GM19397 (cell line): ENCODE measurements at regions not wholly inside any gene's neighbourhood (a gene's known extent, or its start where the extent isn't known, plus 50 kb on each side); places are given as distances from the start of the nearest gene placed in this dataset.
"Not testable (repeated sequence)": the region's sequence is repeated elsewhere in the genome, so short reads cannot be mapped to it uniquely, and the experiment has no call there.

Experiments used
- ATAC-seq: cut with Tn5 transposase; IDR thresholded peaks from one replicate; pipeline ENCODE4 v1.9.1; 2021; ENCODE audit warnings: mild to moderate bottlenecking, moderate library complexity; ENCODE audit not compliant: unreplicated experiment

DNA sequence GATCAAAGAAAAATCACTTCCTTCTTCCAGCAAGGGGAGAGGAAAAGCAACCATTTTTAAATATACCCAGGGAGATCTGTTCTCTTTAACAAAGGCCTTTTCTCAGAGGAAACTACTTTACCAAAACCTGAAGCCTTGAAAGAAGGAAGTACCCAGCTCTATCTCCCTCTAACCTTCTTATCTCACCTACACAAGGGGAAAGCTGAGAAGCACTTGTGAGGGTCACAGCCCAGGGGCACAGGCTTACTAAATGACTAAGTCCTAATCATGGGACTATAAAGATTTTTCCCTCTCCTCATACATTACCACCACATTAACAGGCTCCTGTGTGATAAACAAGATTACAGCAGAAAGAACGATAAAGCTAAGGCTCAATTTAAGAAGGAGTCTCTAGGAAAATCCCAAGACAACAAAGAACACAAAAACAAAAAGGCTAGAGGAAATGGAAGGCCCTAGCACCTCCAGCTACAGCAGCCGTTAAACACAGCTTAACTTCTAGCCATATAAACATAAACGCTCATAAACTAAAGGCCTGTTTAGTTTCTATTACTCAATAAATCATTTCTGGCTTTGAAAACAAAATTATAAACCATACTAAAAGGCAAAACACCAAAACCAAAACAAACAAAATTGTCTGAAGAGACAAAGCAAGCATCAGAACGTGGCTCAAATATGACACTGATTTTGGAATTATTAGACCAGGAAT lies 284.9 kb upstream of the ECI2 start:
- ATAC-seq, result no peak

DNA sequence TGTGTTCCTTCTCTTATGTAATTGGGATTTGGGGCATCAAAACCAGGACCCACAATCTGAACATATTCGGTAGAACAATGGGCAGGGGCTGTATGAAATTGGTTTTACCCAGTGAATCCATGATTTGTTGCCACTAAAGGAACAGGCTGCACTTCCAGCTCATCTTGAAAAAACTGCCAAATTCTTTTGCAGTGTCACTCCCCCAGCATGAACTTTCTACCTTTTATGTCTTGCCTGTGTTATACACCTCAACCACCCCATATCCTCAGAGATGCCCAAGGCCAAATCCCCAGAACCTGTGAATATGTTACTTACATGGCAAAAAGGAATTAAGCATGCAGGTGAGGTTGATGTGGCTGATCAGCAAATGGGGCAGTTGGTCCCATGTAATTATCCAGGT lies 280.2 kb upstream of the ECI2 start:
- ATAC-seq, result no peak

DNA sequence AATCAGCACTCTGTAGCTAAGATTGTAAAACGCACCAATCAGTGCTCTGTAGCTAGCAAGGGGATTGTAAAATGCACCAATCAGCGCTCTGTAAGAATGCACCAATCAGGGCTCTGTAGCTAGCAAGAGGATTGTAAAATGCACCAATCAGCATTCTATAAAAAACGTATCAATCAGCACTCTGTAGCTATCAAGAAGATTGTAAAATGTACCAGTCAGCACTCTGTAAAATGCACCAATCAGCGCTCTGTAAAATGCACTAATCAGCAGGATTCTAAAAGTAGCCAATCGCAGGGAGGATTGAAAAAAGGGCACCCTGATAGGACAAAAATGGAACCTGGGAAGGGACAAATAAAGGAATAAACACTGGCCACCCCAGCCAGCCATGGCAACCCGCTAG lies 278.7 kb upstream of the ECI2 start:
- not testable (repeated sequence) for ATAC-seq

DNA sequence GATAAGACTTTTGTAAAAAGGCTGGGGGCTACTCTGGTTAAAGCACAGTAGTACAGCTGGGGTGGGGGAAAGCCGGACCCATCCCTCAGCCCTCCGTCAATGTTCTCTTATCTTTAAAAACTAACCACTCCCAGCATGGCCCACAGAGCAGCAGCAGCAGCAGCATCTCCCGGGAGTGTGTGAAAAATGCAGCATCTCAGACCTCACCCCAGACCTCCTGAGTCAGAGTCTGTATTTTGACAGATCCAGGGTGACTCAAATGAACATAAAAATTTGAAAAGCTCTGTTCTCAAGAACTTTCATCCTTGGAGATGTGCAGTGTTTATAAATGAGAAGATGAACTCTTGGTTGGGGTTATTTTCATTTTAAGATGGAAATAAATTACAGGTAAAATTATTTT lies 277.7 kb upstream of the ECI2 start:
- ATAC-seq, result no peak

DNA sequence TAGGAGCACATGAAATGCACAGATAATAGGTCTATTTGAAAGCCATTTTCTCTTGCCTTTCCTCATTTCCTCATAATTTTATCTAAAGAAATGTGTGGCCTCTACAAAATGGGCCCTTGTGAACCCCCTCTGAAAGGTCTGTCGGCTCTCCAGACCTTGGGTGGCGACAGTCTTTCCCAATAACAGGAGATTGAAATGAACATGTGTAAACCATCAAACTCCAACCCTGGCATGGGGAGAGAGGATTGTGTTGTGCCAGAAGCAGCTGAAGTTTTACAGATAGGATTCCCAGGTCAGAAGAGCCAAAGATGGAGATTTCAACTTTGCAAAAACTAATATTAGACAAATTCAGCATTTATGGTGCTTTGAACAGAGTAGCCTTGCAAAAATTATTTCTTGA lies 277.1 kb upstream of the ECI2 start:
- no peak for ATAC-seq

DNA sequence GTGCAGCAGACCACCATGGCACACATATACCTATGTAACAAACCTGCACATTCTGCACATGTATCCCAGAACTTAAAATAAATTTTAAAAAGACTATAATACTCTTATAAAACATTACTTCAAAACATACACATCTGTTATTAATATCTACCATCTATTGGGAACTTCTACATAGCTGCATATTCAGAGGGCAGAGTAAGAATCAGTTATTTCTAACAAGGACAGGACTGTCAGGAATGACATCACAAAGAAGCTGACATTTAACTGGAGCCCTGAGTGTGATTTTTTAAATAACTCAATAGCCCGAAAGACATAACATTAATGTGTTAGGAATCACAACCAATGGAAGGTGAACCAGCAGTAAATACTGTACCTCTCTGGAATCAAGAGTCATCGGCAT lies 276.7 kb upstream of the ECI2 start:
- ATAC-seq, result no peak

DNA sequence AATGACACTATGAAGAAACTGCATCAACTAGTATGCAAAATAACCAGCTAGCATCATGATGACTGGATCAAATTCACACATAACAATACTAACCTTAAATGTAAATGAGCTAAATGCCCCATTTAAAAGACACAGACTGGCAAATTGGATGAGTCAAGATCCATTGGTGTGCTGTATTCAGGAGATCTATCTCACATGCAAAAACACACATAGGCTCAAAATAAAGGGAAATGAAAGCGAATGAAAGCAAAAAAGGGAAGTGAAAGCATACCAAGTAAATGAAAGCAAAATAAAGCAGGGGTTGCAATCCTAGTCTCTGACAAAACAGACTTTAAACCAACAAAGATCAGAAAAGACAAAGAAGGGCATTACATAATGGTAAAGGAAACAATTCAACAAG lies 272.3 kb upstream of the ECI2 start:
- ATAC-seq, result peak; percentile 93

DNA sequence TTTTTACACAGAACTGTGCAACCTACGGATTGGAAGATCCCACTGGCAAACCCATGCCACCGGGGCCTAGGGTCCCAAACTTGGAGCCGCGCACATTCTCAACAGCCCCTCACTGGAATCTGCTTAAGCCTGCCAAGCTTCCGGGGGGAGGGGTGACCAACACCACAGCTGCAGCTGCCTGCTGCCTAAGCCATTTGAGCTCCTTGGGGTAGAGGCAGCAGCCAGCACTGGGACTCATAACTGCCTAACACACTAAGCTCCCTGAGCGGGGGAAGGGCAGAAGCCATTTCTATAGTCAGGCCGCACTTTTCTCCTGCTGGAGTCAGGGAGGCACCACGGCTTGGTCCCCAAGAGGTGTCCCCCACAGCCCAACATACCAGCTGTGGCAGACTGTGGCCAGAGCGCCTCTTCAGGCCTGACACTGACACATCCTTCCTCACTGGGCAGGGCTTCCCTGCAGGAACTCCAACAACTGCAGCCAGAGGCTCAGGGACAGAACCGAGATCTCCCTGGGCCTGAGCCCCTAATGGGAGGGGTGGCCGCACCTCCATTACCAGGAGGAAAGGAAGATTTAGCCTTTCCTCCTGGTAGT lies 270.3 kb upstream of the ECI2 start:
- no peak for ATAC-seq

DNA sequence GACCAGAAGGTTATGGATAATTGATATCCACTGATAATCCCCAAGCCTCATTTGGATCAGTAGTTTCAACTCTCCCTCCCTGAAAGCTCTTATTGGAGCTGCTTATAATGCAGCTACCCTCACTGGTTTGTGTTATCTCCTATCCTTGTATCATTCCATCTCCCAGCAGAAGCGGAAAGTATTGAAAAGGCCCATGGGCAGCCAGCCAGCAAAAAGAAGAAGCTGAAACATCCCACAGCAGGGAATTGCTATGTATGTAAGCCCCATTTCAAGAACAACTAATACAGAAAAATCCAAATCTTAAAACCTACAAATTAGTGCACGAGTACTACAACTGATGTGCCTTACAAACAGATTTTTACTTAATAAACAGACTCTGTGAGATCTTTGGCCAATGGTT lies 269.0 kb upstream of the ECI2 start:
- no peak for ATAC-seq

DNA sequence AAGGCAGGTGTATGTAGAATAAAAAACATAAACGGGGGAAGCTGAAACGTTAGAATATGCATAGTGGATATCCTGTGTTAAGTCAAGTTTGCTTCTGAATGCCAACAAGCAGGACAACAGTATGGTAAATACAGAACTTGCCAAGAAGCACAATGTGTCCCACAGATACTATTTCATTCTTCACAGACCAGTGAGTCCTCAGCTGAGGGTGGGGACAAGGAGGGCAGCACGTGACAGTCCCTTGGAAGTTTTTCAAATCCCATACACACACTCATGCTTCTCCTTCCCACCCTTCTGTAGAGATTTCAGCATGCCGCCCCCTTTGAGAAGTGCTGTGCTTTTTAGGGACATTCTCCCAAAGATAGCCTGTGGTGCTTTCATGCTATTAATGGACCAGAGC lies 268.5 kb upstream of the ECI2 start:
- no peak for ATAC-seq

DNA sequence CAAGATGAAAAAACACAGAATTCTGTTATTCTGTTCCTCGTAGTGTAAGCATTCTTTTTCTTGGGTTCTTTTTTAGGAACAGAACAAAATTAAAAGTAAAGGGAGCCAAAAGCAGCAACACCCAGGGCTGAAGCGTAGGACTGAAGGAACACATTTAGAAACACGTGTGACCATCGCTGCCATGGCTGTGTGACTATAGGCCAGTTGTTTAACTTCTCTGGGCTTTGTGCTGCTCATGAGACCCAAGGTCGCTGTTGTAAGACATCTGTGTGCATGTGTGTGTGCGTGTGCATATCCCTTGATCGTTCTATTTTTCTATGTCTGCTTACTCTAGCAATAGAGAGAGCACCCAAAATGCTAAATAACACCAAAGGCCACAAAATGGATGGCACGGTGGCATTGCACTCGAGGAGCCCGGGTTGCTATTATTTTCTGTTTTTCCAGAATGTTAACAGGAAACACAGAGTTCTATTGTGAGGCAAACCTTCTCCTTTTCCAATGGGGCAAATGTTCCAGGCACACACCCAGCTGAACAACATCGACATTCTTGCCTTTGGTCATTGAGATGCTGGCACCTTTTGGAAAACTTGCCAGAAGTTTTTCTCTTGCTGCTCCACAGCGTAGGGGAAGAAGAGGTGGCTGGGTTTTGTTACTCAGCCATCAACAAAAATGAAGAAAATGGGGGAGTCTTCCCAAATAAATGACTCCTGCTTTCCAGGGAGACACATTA lies 267.8 kb upstream of the ECI2 start:
- ATAC-seq, result no peak

DNA sequence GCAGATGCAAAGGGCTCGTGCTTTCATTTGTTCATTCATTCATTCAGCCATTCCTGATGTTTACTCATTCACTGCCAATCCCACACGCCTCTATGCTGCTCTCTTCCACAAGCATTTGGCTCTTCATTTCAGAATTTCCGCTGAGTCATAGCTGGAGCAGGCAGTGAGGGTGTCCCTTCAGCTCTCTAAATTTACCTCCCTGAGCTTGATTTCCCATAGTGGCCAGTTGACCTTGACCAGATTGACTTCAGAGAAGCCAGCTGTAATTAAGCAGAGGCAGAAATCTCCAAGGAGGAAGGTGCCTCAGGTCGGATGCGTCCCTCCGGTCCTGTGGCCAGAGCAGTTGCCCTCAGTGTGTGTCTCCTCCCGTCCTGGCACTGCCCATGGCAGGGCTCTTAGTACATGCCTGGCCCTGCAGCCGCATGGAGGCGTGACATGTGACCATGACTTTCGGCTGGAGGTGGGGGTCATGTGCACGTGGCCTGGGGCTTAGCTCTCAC lies 267.2 kb upstream of the ECI2 start:
- ATAC-seq, result no peak

DNA sequence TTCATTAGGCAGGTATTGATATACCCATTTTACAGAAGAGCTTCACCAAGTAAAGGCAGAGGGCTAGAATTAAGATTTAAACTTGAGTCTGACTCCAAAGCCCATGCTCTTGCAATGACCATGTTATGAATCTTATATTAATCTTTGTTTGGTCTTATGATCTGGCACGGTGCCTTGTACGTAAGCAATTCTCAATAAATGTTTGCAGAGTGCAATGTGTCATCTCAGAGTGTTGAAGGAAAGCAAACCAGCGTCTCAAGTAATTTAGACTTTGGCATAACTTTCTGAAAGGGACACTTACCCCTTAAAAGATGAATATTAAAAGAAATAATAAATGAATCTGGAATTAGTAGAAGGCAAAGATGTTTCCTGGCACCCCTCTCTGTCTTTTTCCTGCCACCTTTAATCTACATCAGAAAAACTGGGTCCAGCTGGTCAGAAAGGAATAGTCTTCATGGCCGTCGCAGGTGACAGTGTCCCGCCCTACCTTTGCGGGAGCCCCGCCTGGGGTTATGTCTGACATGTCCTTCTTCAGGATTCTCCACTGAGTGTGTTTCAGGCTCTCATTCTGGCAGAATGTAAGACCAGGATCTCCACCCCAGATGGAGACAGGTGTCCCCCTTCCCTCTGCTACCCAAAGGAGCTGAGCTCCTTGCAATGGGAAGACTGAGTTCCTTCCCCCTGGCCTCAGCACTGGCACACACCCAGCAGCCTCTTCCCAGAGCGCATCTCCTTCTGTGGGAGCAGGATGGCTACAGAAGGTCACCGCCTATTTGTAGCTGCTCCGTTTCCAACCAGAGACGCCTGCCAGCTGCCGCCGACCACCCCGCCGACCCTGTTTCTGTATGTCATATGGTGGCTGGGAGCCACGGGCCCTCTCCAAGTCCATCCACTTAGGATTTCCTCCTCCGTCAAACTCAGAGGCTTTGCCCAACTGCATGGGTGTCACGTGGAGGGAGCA lies 266.3 kb upstream of the ECI2 start:
- ATAC-seq, result no peak

DNA sequence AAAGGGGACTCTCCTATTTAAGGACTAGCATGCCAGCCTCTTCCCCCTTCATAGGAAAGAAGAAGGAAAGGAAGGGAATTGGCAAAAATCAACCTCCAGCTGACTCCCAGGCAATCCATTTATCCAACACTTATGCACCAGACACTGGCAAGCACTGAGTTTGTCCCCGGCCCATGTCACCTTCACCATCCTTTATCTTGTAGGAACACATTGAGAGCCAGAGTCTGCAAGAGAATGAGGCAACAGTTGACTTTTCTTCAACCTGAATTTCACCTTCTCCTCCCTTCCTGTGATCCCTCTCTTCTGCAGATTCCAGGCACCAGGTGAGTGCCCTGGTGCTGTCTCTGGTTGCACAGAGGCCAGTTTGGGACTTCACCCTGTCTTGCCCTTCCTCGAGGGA lies 264.3 kb upstream of the ECI2 start:
- ATAC-seq, result no peak

DNA sequence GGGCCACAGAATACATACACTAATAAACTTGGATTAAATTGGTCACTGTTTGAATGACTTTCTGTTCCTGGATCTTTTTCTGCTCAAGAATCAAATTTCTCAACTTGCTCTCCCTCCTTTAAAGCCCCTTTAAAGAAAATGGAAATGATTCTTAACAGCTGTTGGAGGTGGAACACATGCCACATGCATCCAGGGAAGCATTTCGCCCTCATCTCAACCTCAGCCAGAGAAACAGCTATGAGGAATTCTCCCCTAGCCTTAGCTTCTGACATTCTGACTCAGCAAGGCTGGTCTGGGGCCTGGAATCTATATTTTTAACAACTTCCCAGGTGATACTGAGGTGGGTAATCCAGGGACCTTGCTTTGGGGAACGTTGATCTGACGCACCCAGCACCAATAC lies 263.4 kb upstream of the ECI2 start:
- no peak for ATAC-seq

DNA sequence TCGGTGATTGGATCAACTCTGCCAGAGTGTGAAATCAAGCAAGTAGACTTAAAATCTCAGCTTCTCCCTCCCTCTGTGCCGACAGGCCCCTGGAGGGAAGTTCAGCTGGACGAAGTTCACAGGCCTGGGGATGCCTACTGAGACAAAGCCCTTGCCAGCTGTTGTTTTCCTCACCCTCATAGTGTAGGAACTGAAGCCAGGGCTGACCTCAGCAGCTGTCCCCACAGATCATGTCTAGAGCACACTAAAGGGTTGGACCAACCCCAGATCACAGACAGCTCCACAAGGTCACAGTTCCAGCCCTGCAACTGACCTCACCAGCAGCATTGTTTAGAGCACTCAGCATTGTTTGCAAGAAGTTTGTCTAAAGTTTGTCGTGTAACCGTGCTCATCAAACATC lies 261.9 kb upstream of the ECI2 start:
- ATAC-seq, result no peak

DNA sequence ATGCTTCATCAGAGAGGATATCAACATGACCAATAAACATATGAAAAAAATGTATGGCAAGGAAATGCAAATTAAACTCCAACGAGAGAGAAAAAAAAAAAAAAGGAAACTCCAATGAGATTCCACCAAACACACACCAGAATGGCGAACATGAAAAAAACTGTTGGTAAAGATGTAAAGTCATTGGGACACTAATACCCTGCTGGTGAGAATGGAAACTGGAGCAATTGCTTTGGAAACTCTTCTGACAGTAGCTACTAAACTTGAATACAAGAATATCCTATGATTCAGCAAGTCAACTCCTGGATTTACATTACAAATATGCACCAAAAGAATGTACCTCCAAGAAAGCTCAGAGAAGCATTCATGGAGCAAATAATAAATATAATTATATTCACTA lies 260.7 kb upstream of the ECI2 start:
- no peak for ATAC-seq

DNA sequence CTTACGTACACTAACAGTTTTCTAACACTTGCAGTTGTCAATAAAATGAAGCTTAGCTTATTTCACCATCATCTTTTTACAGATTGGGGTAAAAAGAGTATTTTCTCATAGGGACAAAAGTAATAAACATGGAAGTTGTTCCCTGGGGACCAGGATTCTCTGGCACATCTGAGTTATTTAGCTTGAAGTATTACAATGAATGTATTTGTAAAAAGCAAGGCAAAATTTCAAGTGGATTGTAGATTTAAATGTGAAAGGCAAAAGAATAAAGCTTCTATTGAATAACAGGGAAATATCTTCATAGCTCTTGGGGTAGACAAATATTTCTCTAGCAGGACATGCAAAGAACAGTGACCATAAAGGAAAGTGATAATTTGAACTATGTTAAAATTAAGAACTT lies 260.0 kb upstream of the ECI2 start:
- ATAC-seq, result no peak

DNA sequence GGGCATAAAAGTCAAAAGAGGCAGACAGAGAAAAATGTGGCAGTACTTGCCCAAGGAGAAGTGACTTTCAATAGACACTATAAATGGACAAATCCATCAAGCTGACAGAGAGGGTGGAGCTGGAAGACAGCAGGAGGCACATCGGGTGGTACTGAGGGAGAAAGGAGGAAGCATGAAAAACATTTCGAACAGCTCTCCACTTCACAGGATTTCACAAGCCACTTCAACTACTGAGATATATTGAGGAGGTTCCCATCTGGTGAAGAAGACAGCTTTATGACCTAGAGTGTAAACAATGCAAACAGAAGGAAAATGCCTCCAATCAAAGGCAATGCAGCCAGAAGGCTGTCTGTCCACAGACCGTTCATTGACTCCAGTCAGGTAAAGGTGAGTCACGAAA lies 259.4 kb upstream of the ECI2 start:
- no peak for ATAC-seq

DNA sequence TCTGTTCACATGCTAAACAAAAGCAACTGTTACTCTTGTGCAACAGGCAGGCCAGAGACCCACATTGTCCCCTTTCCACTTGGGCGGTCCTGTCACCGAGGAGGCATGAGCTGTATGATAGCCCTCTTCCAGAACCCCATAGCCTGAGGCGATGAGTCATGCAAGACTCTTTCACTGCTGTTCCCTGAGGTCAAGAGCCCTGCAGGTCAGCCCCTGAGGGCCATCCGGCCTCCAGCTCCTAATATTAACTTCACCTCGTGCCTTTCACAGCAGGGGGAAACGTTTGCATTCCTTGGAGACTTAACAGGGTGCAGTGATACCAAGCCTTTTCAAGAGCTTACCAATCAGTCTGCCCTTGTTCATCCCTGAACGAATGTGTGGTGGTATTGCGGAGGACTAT lies 253.3 kb upstream of the ECI2 start:
- ATAC-seq, result no peak

DNA sequence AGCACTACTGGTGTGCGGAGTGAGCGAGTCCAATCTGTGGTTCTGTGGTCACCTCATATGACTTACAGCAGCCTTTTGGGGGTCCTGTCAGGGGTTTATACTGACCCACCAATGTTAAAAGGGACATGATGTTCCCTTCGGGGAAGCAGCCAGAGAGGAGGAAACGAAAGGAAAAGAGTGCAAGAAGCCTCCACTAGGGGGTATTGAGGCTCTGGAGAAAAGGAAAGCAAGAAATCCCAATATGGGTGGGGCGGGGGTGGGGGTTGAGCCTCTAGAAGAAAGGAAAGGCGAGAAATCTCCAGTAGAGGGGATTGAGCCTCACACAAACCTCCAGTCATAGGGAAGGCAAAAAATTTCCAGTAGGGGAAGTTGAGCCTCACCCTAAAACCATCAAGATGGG lies 249.3 kb upstream of the ECI2 start:
- no peak for ATAC-seq
